ENCODE measurements at regions not wholly inside any gene's neighbourhood (a gene's known extent, or its start where the extent isn't known, plus 50 kb on each side); places are given as distances from the start of the nearest gene placed in this dataset.

GRCh38 chr3:34294240-34294639, 495.8 kb downstream of the PDCD6IP start:
- DNase-seq (ENCODE audit: low read depth in 2 of 2), result no peak

- DNase-seq (ENCODE audit: low read depth in 2 of 2), result no peak
These were observed 498.4 kb downstream of the PDCD6IP start for GRCh38 chr3:34296796-34297195.

- no peak for DNase-seq (ENCODE audit: low read depth in 2 of 2)
These were observed 500.2 kb downstream of the PDCD6IP start for GRCh38 chr3:34298653-34299052.

GRCh38 chr3:34300621-34301020, 502.2 kb downstream of the PDCD6IP start:
- no peak for DNase-seq (ENCODE audit: low read depth in 2 of 2)

DNA sequence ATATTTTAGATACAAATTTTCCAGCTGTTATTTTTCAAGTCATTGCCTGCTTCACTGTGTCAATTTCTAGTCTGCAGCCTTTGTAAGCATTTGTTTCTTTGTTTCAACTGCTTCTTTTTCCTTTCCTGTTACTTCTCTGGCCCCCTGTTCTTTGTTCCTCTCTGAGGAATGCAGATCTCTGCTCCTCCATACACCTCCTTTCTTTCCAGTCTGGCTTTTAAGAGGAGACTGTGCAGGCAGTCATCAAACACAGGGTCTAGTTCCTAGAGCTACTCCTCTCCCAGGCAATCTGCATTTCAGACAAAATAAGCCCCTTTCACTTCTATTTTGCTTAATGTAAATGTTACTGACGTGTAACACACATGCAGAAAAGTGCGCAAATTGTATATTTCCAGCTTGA, 502.9 kb downstream of the PDCD6IP start:
- DNase-seq (ENCODE audit: low read depth in 2 of 2), result no peak

- no peak for DNase-seq (ENCODE audit: low read depth in 2 of 2)
These were observed 506.8 kb downstream of the PDCD6IP start for GRCh38 chr3:34305266-34305665.

DNA sequence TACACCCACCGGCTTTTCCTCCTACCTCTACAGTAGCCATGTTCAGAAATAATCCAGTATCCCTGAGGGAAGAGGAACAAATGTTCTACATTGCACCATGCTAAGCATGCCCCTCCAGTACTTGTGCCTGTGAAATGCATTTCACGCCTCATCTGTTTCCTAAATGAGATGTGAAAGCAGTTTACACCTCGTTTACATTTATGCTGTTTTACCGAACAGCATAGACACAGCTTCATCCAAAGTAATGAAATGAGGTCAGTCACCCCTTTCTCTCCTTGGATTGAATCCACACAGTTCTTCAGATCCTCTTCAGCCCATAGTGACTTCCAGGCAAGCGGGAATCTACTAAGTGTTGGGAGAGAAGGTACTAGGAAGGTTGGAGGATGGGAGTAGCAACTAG, 514.3 kb downstream of the PDCD6IP start:
- DNase-seq (ENCODE audit: low read depth in 2 of 2), result no peak

GRCh38 chr3:34319881-34320280, 521.5 kb downstream of the PDCD6IP start:
- no peak for DNase-seq (ENCODE audit: low read depth in 2 of 2)

DNA sequence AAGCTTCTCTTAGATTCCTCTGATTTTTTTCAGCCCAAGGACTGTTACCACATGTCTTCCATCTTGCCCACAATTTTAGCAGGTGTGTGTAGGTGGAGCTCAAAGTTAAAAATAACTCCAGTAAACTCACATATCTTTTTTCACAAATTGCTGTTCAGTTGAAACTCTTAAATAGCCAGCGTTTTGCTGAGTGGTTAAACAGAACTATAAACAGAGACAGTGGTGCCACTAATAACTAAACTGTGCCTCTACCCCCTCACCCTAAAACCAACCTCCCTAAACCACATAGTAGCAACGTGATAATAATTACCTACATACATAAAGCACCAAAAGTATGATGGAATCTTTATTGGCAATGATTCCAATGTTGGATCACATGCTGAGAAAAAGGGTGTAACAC, 525.1 kb downstream of the PDCD6IP start:
- DNase-seq (ENCODE audit: low read depth in 2 of 2), result no peak

- DNase-seq (ENCODE audit: low read depth in 2 of 2), result no peak
These were observed 548.2 kb downstream of the PDCD6IP start for GRCh38 chr3:34346656-34347055.

GRCh38 chr3:34351882-34352777, 553.7 kb downstream of the PDCD6IP start:
- no peak for DNase-seq (ENCODE audit: low read depth in 2 of 2)

- DNase-seq (ENCODE audit: low read depth in 2 of 2), result no peak
These were observed 554.4 kb downstream of the PDCD6IP start for GRCh38 chr3:34352778-34353331.

DNA sequence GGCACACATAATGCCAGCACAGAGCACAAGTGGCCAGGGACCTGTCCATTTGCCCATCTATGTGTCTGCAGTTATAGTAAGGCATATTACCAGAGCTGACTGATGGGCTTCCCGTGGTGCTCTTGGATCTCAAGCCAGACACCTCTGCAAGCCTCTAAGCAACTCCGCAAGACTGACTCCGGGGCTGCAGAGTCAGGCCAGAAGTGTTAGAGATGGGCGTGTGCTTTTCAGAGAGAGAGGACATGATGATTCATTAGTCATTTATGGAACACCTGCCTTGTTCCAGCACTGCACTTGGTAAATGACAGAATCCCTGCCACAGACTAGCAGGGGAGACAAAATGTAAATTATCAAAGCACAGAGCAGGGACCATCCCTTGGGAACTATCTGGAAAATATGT, 559.0 kb downstream of the PDCD6IP start:
- DNase-seq (ENCODE audit: low read depth in 2 of 2), result no peak

- no peak for DNase-seq (ENCODE audit: low read depth in 2 of 2)
These were observed 560.6 kb downstream of the PDCD6IP start for GRCh38 chr3:34359064-34359463.

DNA sequence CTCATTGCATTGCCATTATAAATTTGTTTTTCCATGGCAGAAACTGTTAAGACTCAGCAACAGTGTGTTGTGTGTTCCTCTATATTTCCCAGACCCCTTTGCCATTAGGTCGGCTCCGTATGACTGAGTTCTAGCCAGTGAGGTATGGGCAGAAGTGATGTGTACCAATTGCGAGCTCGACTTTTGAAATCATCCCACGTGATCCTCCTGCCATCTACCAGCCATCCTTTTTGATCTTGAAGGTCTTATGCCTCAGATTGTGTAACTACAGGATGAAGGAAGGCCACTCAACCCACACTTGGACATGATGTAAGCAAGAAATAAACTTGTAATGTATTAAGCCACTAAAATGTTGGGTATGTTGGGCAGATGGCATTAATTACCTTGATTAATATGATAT, 562.3 kb downstream of the PDCD6IP start:
- DNase-seq (ENCODE audit: low read depth in 2 of 2), result no peak

DNA sequence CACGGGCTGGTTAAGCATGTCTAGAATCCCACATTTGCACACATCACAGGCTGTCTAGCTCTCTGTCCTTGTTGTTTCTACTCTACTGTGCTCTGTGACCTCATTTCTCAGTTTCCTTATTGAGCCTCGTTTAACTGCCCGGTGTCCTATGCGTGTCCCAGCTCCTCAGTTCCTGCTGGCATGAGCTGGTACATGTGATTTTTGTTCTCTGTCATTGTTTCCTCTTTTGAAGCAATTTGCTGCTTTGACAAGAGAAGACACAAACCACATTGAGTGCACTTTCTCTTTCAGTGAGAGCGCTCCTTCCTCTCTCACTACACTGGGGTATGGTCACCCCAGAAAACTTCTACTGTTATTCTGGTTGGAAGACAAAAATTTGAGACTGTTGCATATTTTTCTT, 563.5 kb downstream of the PDCD6IP start:
- DNase-seq (ENCODE audit: low read depth in 2 of 2), result no peak

DNA sequence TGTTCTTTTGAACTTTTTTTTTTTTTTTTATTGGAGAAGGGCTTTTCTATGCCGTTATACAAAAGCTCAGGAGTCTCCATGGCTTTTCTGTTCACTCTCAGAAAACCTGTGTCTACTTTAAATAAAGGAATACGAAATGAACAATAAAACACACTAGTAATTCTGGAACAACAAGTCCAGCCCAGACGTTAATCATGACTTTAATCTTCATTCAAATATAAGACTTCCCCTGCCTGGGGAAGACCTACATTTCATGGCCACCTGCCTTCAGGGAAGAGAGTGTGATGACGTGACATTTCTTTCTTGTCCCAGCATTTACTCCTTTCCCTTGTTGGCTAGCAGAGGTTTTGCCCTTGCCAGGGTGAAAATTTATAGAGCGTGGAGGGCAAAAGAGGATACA, 564.5 kb downstream of the PDCD6IP start:
- no peak for DNase-seq (ENCODE audit: low read depth in 2 of 2)

- DNase-seq (ENCODE audit: low read depth in 2 of 2), result no peak
These were observed 565.5 kb downstream of the PDCD6IP start for GRCh38 chr3:34363881-34364280.

DNA sequence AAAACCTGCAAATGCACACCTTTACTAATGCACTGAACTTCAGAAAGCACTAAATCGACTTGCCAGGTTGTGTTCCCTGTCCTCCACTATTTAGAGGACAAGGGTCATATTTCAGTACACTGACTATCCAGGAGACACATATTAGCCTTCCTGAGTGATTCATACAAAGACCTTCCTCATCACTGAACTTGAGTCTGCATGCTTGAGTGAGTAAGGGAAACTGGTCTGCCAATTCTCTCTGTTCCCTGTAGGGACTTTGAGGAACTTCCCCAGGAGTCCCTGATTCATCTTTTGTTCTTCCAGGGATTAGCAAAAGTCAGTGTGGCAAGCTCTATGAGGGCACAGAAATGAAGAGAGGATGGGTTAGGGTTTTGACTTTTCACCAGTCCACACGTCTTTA, 565.9 kb downstream of the PDCD6IP start:
- DNase-seq (ENCODE audit: low read depth in 2 of 2), result no peak

- DNase-seq (ENCODE audit: low read depth in 2 of 2), result no peak
These were observed 566.8 kb downstream of the PDCD6IP start for GRCh38 chr3:34365231-34365630.

- DNase-seq (ENCODE audit: low read depth in 2 of 2), result no peak
These were observed 567.3 kb downstream of the PDCD6IP start for GRCh38 chr3:34365771-34366170.

- DNase-seq (ENCODE audit: low read depth in 2 of 2), result no peak
These were observed 569.1 kb downstream of the PDCD6IP start for GRCh38 chr3:34367521-34367920.

- DNase-seq (ENCODE audit: low read depth in 2 of 2), result no peak
These were observed 576.1 kb downstream of the PDCD6IP start for GRCh38 chr3:34374521-34374920.

DNA sequence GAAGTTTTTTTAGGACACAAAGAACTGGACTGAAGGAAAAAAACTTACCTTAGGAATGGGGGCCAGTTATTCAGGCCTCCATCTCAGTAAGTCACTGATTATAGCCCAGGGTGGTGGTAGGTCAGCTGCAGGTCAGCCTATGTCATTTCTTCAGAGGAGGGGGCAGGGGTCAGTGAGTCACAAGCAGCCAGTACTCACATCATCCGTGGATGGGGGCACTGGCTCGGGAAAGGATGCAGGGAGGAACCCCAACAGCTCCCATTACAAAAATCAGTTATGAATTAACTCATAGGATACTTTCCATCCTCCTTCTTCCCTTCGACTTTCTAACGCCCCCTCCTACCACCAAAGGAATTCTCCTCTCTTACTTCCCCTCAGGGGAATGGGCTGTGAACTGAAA, 578.3 kb downstream of the PDCD6IP start:
- DNase-seq (ENCODE audit: low read depth in 2 of 2), result no peak
